ENCODE measurements at regions not wholly inside any gene's neighbourhood (a gene's known extent, or its start where the extent isn't known, plus 50 kb on each side); places are given as distances from the start of the nearest gene placed in this dataset.

DNA sequence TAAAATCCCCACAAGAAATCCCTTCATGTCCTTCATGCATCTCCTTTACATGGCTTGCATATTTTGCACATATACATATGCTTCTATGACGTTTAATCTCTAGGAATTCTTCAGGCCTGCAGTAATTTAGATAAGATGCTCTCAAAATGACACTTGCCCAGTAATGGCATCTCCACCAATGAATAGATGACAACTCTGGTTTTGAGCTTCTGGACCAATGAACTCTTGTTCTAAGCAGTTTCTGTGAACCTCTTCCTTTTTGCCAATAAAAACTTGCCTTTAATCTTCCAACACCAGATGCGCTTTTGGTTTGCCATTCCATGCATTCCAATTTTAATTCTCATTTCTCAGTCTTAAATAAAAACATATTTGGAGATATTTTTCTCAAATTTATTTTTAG lies 189.8 kb upstream of the OLFM3 start:
- no peak for TF ChIP-seq POLR2A (IDR thresholded peaks at IDR 0.05)
- TF ChIP-seq, protein P1, sequence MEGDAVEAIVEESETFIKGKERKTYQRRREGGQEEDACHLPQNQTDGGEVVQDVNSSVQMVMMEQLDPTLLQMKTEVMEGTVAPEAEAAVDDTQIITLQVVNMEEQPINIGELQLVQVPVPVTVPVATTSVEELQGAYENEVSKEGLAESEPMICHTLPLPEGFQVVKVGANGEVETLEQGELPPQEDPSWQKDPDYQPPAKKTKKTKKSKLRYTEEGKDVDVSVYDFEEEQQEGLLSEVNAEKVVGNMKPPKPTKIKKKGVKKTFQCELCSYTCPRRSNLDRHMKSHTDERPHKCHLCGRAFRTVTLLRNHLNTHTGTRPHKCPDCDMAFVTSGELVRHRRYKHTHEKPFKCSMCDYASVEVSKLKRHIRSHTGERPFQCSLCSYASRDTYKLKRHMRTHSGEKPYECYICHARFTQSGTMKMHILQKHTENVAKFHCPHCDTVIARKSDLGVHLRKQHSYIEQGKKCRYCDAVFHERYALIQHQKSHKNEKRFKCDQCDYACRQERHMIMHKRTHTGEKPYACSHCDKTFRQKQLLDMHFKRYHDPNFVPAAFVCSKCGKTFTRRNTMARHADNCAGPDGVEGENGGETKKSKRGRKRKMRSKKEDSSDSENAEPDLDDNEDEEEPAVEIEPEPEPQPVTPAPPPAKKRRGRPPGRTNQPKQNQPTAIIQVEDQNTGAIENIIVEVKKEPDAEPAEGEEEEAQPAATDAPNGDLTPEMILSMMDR (IDR thresholded peaks at IDR 0.05) = no peak
- TF ChIP-seq POLR2AphosphoS5 (IDR thresholded peaks at IDR 0.05) = no peak
- no peak for TF ChIP-seq EP300 (IDR thresholded peaks at IDR 0.05)

Measured in stomach (tissue), 4 donors.